Stimulated activated memory B cell treated with anti-CD40 and anti-IgM and Interleukin-4, amounts not matched to agents 10 μg/mL and 1 μg/mL and 100 μg/mL, for 72 hours (primary cell): ENCODE measurements at regions not wholly inside any gene's neighbourhood (a gene's known extent, or its start where the extent isn't known, plus 50 kb on each side); places are given as distances from the start of the nearest gene placed in this dataset.
"Not testable (repeated sequence)": the region's sequence is repeated elsewhere in the genome, so short reads cannot be mapped to it uniquely, and the experiment has no call there.

ENCODE experiments used
- ATAC-seq: fragments of 150-1000 bp; cut with Tn5 transposase; 2 replicates; pipeline ENCODE4 v1.10.0; 2021
- H3K27ac Mint-ChIP-seq: one replicate; pipeline ENCODE4 v1.8.0; 2022; ENCODE audit warnings: mild to moderate bottlenecking, mixed read lengths
- H3K27me3 Mint-ChIP-seq: one replicate; pipeline ENCODE4 v1.8.0; 2022; ENCODE audit warnings: mixed read lengths
- H3K36me3 Mint-ChIP-seq: one replicate; pipeline ENCODE4 v1.8.0; 2022; ENCODE audit warnings: mixed read lengths
- H3K4me1 Mint-ChIP-seq: one replicate; pipeline ENCODE4 v1.8.0; 2022; ENCODE audit warnings: mixed read lengths
- H3K4me3 Mint-ChIP-seq: one replicate; pipeline ENCODE4 v1.8.0; 2022; ENCODE audit warnings: mild to moderate bottlenecking, moderate library complexity, mixed read lengths
- H3K9me3 Mint-ChIP-seq: one replicate; pipeline ENCODE4 v1.8.0; 2022; ENCODE audit warnings: mixed read lengths

- peak overlapping the region; percentile 46 for H3K27ac Mint-ChIP-seq
- no peaks in the 10 kb centered on the region for H3K27me3 Mint-ChIP-seq
- no peaks in the 10 kb centered on the region for H3K9me3 Mint-ChIP-seq
- no peak for ATAC-seq
- H3K36me3 Mint-ChIP-seq: no peaks in the 10 kb centered on the region
- no peak overlapping the region for H3K4me3 Mint-ChIP-seq
- peaks cover 37% of the 10 kb centered on the region for H3K4me1 Mint-ChIP-seq
Observed at GRCh38 chr2:47728551-47728950, 54.4 kb upstream of the MSH6 start.

- ATAC-seq: no peak
- Mint-ChIP-seq H3K9me3 (no peaks in the 10 kb centered on the region), H3K27me3 (no peaks in the 10 kb centered on the region), H3K4me3 (no peak overlapping the region), H3K27ac (no peak overlapping the region), H3K4me1 (peaks cover 43% of the 10 kb centered on the region), H3K36me3 (no peaks in the 10 kb centered on the region)
Observed at GRCh38 chr2:47727956-47728355, 55.0 kb upstream of the MSH6 start.

- not testable (repeated sequence) for H3K4me3 Mint-ChIP-seq, H3K27me3 Mint-ChIP-seq, ATAC-seq, H3K36me3 Mint-ChIP-seq, H3K9me3 Mint-ChIP-seq
- Mint-ChIP-seq H3K4me1 (peaks cover 48% of the 10 kb centered on the region), H3K27ac (peak overlapping the region; percentile 48)
Observed at GRCh38 chr2:47726978-47727377, 56.0 kb upstream of the MSH6 start.

- H3K9me3 Mint-ChIP-seq: no peaks in the 10 kb centered on the region
Observed at GRCh38 chr2:47725808-47726207, 57.1 kb upstream of the MSH6 start.

GRCh38 chr2:47724221-47724981 is 58.5 kb upstream of the MSH6 start:
- H3K4me3 Mint-ChIP-seq: no peak overlapping the region
- H3K4me1 Mint-ChIP-seq: peaks cover 59% of the 10 kb centered on the region
- H3K27me3 Mint-ChIP-seq: no peaks in the 10 kb centered on the region
- H3K9me3 Mint-ChIP-seq: no peaks in the 10 kb centered on the region
- peak overlapping the region; percentile 91 for H3K27ac Mint-ChIP-seq
- no peaks in the 10 kb centered on the region for H3K36me3 Mint-ChIP-seq
- peak; percentile 98 for ATAC-seq

More at GRCh38 chr2:47725808-47726207, 57.1 kb upstream of the MSH6 start:
- H3K36me3 Mint-ChIP-seq: no peaks in the 10 kb centered on the region
- no peak for ATAC-seq
- no peaks in the 10 kb centered on the region for H3K27me3 Mint-ChIP-seq
- peak overlapping the region; percentile 91 for H3K27ac Mint-ChIP-seq
- H3K4me3 Mint-ChIP-seq: no peak overlapping the region
- peaks cover 48% of the 10 kb centered on the region for H3K4me1 Mint-ChIP-seq

GRCh38 chr2:47721296-47721695 is 61.6 kb upstream of the MSH6 start:
- peak overlapping the region; percentile 91 for H3K27ac Mint-ChIP-seq
- peaks cover 65% of the 10 kb centered on the region for H3K4me1 Mint-ChIP-seq
- no peak for ATAC-seq
- no peak overlapping the region for H3K4me3 Mint-ChIP-seq
- no peaks in the 10 kb centered on the region for H3K36me3 Mint-ChIP-seq
- no peaks in the 10 kb centered on the region for H3K9me3 Mint-ChIP-seq
- no peaks in the 10 kb centered on the region for H3K27me3 Mint-ChIP-seq

GRCh38 chr2:47720559-47720958 is 62.4 kb upstream of the MSH6 start:
- H3K27me3 Mint-ChIP-seq: no peaks in the 10 kb centered on the region
- no peak overlapping the region for H3K4me3 Mint-ChIP-seq
- peaks cover 64% of the 10 kb centered on the region for H3K4me1 Mint-ChIP-seq
- H3K27ac Mint-ChIP-seq: peak overlapping the region; percentile 11
- H3K9me3 Mint-ChIP-seq: no peaks in the 10 kb centered on the region
- H3K36me3 Mint-ChIP-seq: no peaks in the 10 kb centered on the region
- ATAC-seq: no peak

- ATAC-seq: no peak
- peak overlapping the region; percentile 11 for H3K27ac Mint-ChIP-seq
- peaks cover 59% of the 10 kb centered on the region for H3K4me1 Mint-ChIP-seq
- no peaks in the 10 kb centered on the region for H3K9me3 Mint-ChIP-seq
- no peaks in the 10 kb centered on the region for H3K36me3 Mint-ChIP-seq
- no peaks in the 10 kb centered on the region for H3K27me3 Mint-ChIP-seq
- H3K4me3 Mint-ChIP-seq: no peak overlapping the region
Observed at GRCh38 chr2:47720036-47720435, 62.9 kb upstream of the MSH6 start.

GRCh38 chr2:47719099-47719498 is 63.8 kb upstream of the MSH6 start:
- Mint-ChIP-seq H3K27ac (peak overlapping the region; percentile 11), H3K4me1 (peaks cover 49% of the 10 kb centered on the region), H3K36me3 (no peaks in the 10 kb centered on the region), H3K9me3 (no peaks in the 10 kb centered on the region), H3K27me3 (no peaks in the 10 kb centered on the region), H3K4me3 (no peak overlapping the region)
- ATAC-seq: peak; percentile 60

GRCh38 chr2:47716307-47716706 is 66.6 kb upstream of the MSH6 start:
- not testable (repeated sequence) for H3K36me3 Mint-ChIP-seq, ATAC-seq, H3K4me3 Mint-ChIP-seq, H3K9me3 Mint-ChIP-seq, H3K27me3 Mint-ChIP-seq
- Mint-ChIP-seq H3K27ac (peak overlapping the region; percentile 69), H3K4me1 (peaks cover 34% of the 10 kb centered on the region)

- no peaks in the 10 kb centered on the region for H3K27me3 Mint-ChIP-seq
- H3K27ac Mint-ChIP-seq: no peak overlapping the region
- H3K4me3 Mint-ChIP-seq: no peak overlapping the region
- H3K36me3 Mint-ChIP-seq: no peaks in the 10 kb centered on the region
- no peaks in the 10 kb centered on the region for H3K9me3 Mint-ChIP-seq
- ATAC-seq: no peak
- H3K4me1 Mint-ChIP-seq: peaks cover 32% of the 10 kb centered on the region
Observed at GRCh38 chr2:47715552-47715951, 67.4 kb upstream of the MSH6 start.

- Mint-ChIP-seq H3K27me3 (no peaks in the 10 kb centered on the region), H3K36me3 (peaks cover under 1% of the 10 kb centered on the region), H3K9me3 (no peaks in the 10 kb centered on the region), H3K4me1 (peaks cover 26% of the 10 kb centered on the region), H3K27ac (peak overlapping the region; percentile 85), H3K4me3 (no peak overlapping the region)
- ATAC-seq: peak; percentile 94
Observed at GRCh38 chr2:47708801-47709499, 74.0 kb upstream of the MSH6 start.

- Mint-ChIP-seq H3K4me1 (peaks cover 16% of the 10 kb centered on the region), H3K27me3 (no peaks in the 10 kb centered on the region), H3K36me3 (peaks cover 6% of the 10 kb centered on the region), H3K4me3 (no peak overlapping the region), H3K9me3 (no peaks in the 10 kb centered on the region), H3K27ac (peak overlapping the region; percentile 54)
- no peak for ATAC-seq
Observed at GRCh38 chr2:47704287-47704686, 78.7 kb upstream of the MSH6 start.

- Mint-ChIP-seq H3K4me3 (no peak overlapping the region), H3K27me3 (peaks cover 30% of the 10 kb centered on the region), H3K27ac (no peak overlapping the region), H3K36me3 (peaks cover 6% of the 10 kb centered on the region), H3K9me3 (no peaks in the 10 kb centered on the region), H3K4me1 (peaks cover 33% of the 10 kb centered on the region)
- ATAC-seq: no peak
Observed at GRCh38 chr2:47699533-47700215, 83.3 kb upstream of the MSH6 start.

- peaks cover 38% of the 10 kb centered on the region for H3K27me3 Mint-ChIP-seq
- H3K9me3 Mint-ChIP-seq, H3K36me3 Mint-ChIP-seq, ATAC-seq: not testable (repeated sequence)
- H3K4me3 Mint-ChIP-seq: peak overlapping the region; percentile 69
- H3K4me1 Mint-ChIP-seq: peaks cover 42% of the 10 kb centered on the region
- peak overlapping the region; percentile 91 for H3K27ac Mint-ChIP-seq
Observed at GRCh38 chr2:47698436-47698972, 84.4 kb upstream of the MSH6 start.
